ENCODE measurements at regions not wholly inside any gene's neighbourhood (a gene's known extent, or its start where the extent isn't known, plus 50 kb on each side); places are given as distances from the start of the nearest gene placed in this dataset.

GRCh38 chr14:38904959-38905358, 198.1 kb downstream of the SEC23A start:
- CTCF ChIA-PET: no interaction called here
- POLR2A ChIA-PET: no interaction called here

- POLR2A ChIA-PET: no interaction called here
- CTCF ChIA-PET: no interaction called here
Measured at GRCh38 chr14:38901791-38902190, 201.2 kb downstream of the SEC23A start.

DNA sequence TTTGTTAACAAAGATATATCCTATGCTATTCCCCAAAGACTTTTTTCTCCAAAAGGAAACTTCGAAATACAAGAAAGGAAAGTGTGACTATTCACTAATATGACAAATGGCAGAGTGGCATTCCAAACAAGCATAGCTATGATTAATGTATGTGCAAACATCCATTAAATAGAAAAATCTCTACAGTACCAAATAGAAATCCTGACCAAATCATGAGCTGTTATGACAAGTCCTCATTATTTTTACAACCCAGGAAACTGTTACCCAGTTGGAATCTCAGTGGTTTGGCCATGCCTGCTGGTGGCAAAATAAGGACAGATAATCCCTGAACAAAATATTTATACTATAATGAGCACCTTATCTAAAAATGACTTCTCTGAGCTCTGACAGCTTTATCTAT, 202.1 kb downstream of the SEC23A start:
- CTCF ChIA-PET: no interaction called here

GRCh38 chr14:38887696-38888095, 215.3 kb downstream of the SEC23A start:
- ChIA-PET CTCF (no interaction called here), POLR2A (no interaction called here)

More for the DNA sequence above, 202.1 kb downstream of the SEC23A start:
- POLR2A ChIA-PET: no interaction called here

- CTCF ChIA-PET: no interaction called here
Measured at GRCh38 chr14:38884109-38884508, 218.9 kb downstream of the SEC23A start.

GRCh38 chr14:38883127-38883526, 219.9 kb downstream of the SEC23A start:
- POLR2A ChIA-PET: no interaction called here
- CTCF ChIA-PET: no interaction called here

More at GRCh38 chr14:38884109-38884508, 218.9 kb downstream of the SEC23A start:
- POLR2A ChIA-PET: no interaction called here

- ChIA-PET CTCF (no interaction called here), POLR2A (no interaction called here)
Measured at GRCh38 chr14:38882533-38882932, 220.5 kb downstream of the SEC23A start.

DNA sequence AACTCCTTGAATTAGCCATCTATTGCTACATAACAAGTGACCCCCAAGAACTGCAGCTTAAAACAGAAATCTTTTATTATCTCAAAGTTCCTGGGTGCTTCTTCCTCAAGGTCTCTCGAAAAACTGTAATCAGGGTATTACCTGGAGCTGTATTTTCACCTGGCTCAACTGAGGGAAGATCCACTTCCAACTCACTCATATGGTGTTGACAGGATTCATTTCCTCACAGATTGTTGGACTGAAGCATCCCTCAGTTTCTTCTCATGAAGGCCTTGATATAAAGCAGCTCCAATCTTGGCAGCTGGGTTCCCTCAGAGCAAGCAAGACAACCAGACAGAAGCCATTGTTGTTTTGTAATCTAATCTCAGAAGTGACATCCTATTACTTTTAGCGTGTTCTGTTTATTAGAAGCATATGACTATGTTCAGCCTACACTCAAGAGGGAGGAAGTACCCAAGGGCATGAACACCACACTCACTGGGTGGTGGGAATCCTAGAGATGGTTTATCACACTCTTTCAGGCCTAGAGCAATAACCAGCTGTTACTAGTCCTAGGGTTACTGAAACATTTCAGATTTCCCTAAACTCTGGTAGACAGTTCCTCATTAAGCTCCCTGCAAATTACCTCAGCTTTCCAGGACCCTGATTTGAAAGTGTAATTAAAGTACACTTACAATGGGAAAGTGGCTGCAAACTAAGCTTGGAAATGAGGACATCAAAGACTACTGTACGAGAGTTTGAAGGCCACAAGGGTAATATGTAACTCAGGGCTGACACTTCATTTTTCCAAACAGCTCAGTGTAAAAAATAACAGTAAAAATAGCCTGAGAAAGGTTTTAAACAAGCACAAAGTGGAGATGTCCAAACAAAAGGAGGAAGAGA, 222.2 kb downstream of the SEC23A start:
- ChIA-PET POLR2A (no interaction called here), CTCF (no interaction called here)

DNA sequence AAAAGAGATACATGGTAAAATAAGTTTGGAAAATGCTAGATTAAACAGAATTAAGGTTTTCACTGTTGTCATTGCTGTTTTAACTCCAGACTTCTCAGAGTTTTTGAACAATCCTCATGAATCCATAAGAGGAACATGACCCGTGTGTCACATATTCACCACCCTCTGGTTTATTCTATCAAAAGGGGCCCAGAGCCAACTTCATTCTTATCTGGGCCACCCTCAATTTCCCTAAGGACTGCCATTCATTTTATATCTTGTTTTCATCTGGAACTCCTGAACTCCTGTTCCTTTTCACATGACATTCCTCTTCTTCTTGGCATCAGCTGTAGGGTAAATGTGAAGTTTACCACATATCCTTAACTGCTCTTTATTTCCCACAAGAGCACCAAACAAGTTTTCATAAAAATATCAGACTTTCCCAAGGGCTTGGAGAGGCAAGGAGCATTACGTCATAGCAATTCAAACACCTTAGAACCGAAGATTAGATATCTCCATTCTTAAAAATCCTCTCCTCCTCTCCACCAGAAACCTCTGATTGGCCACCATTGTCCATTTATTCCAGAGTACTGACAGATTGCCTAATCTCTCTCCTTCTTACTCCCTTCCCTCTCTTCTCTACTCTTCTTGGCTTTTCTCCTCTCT, 225.2 kb downstream of the SEC23A start:
- ChIA-PET CTCF (no interaction called here), POLR2A (no interaction called here)

- POLR2A ChIA-PET: no interaction called here
Measured at GRCh38 chr14:38874721-38875120, 228.3 kb downstream of the SEC23A start.

GRCh38 chr14:38873941-38874612, 229.0 kb downstream of the SEC23A start:
- ChIA-PET POLR2A (no interaction called here), CTCF (no interaction called here)

More at GRCh38 chr14:38874721-38875120, 228.3 kb downstream of the SEC23A start:
- CTCF ChIA-PET: no interaction called here

GRCh38 chr14:38870296-38870836, 232.7 kb downstream of the SEC23A start:
- ChIA-PET POLR2A (no interaction called here), CTCF (no interaction called here)

DNA sequence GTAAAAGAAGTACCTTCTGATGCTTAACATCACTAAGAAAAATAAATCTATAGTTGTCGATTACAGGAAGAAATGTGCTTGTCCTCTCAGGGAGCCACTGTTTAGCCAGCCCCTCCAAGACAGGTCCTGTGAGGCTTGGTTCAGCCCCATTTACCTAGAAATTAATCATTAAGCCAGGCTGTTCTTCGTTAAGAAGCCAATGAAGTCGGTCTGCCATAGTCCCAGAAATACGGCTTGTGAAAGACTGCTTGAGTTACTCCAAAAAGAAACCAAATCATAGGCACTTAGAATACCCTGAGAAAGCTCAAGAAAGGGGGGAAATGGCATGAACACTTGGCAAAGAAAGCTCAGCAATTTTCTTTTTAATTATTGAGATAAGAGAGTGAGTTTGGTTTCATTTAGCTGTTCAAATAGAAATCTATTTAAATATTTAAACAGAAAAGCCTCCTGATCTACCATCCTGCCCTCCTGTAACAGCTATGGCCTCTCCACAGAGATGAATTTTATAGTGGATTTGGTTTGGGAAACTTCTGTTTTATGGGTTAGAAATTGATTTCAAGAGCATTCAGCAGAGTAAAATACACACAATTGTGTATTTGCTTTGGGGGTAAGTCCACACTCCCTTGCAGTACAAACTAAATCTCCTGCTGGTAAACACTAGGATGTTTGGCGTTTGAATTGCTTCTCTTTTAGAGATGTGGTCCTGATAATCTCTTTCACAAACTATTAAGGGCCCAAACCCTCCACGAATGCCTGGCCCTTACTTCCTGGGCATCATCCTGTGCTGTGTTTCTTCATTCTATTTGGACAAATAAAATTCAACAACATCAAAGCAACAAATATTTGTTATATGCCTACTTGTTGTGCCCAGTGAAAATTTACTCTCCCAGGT, 234.4 kb downstream of the SEC23A start:
- ChIA-PET CTCF (no interaction called here), POLR2A (no interaction called here)

GRCh38 chr14:38867561-38868150, 235.4 kb downstream of the SEC23A start:
- CTCF ChIA-PET: interaction anchor here (1.2 kb wide), 1 partner anchor 146 kb away, joined by 3 read pairs; no protein-coding TSS in a partner anchor

GRCh38 chr14:38866461-38866860, 236.6 kb downstream of the SEC23A start:
- CTCF ChIA-PET: interaction anchor here (0.9 kb wide), 1 partner anchor 145 kb away, joined by 4 read pairs; no protein-coding TSS in a partner anchor

More at GRCh38 chr14:38867561-38868150, 235.4 kb downstream of the SEC23A start:
- POLR2A ChIA-PET: no interaction called here

GRCh38 chr14:38862366-38862765, 240.7 kb downstream of the SEC23A start:
- CTCF ChIA-PET: no interaction called here
- POLR2A ChIA-PET: no interaction called here

More at GRCh38 chr14:38866461-38866860, 236.6 kb downstream of the SEC23A start:
- POLR2A ChIA-PET: no interaction called here

- CTCF ChIA-PET: no interaction called here
- POLR2A ChIA-PET: no interaction called here
Measured at GRCh38 chr14:38860530-38860929, 242.5 kb downstream of the SEC23A start.

DNA sequence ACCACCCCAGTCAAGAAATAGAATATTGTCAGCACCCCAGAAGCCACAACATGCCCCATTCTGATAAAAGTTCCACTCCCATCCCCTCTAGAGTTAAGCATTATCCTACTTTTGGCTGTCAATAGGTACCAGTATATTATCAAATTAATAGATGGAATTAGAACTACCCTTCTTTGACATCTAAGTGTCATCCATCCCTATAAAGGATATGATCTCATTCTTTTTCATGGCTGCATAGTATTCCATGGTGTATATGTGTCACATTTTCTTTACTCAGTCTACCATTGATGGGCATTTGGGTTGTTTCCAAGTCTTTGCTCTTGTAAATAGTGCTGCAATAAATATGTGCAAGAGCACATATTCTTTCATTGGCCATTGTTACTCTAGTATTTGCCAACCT, 246.2 kb downstream of the SEC23A start:
- ChIA-PET POLR2A (no interaction called here), CTCF (no interaction called here)

DNA sequence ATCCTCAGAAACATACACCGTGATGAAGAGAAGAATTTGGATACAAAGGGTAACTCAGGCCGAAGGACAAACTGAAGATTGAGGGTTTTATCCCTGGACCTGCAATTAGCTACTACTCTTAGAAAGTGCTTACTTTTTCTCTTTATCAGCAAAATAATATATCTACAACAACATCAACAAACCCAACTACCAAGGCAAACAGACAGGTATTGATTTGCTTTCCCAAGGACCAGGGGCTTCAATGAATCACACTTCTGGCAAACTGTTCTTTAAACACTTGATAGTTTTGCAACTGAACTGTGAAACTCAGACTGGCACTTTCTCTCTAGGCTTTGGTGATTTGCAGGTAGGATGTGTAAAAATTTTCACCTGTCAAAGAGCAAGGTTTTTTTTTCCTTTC, 247.5 kb downstream of the SEC23A start:
- POLR2A ChIA-PET: no interaction called here

More for the DNA sequence above, 247.5 kb downstream of the SEC23A start:
- CTCF ChIA-PET: no interaction called here

All from activated CD8-positive, alpha-beta memory T cell treated with anti-CD3 and anti-CD28 coated beads for 36 hours (primary cell).